Activated naive CD4-positive, alpha-beta T cell treated with anti-CD3 and anti-CD28 coated beads, Interleukin-2, amount 10 ng/mL, durations not matched to agents 7 days and 5 days (primary cell): ENCODE measurements at regions not wholly inside any gene's neighbourhood (a gene's known extent, or its start where the extent isn't known, plus 50 kb on each side); places are given as distances from the start of the nearest gene placed in this dataset.
"Not testable (repeated sequence)": the region's sequence is repeated elsewhere in the genome, so short reads cannot be mapped to it uniquely, and the experiment has no call there.

Experiments
- CTCF ChIA-PET: fragments of 350-600 bp; sonication (Branson Sonifier 250); formaldehyde crosslinking; loops from one replicate; lab custom pipeline; 2021; ENCODE audit warnings: antibody characterized with exemption; lab: Charles Lee
- DNase-seq: peaks from one replicate; pipeline ENCODE4 v3.0.0-alpha.2; 2020
- H3K27ac Mint-ChIP-seq: one replicate; pipeline ENCODE4 v1.8.0; 2021; ENCODE audit warnings: mild to moderate bottlenecking, moderate library complexity, mixed read lengths
- H3K27me3 Mint-ChIP-seq: one replicate; pipeline ENCODE4 v1.8.0; 2021; ENCODE audit warnings: mild to moderate bottlenecking, mixed read lengths
- H3K36me3 Mint-ChIP-seq: one replicate; pipeline ENCODE4 v1.8.0; 2021; ENCODE audit warnings: mixed read lengths
- H3K4me1 Mint-ChIP-seq: one replicate; pipeline ENCODE4 v1.8.0; 2021; ENCODE audit warnings: mixed read lengths
- H3K4me3 Mint-ChIP-seq: one replicate; pipeline ENCODE4 v1.8.0; 2021; ENCODE audit warnings: mild to moderate bottlenecking, moderate library complexity, mixed read lengths
- H3K9me3 Mint-ChIP-seq: one replicate; pipeline ENCODE4 v1.8.0; 2021; ENCODE audit warnings: mixed read lengths

GRCh38 chr2:87600961-87601360 lies 146.9 kb upstream of the PLGLB2 start:
- H3K9me3 Mint-ChIP-seq, CTCF ChIA-PET, H3K4me3 Mint-ChIP-seq, H3K27me3 Mint-ChIP-seq, H3K36me3 Mint-ChIP-seq, H3K27ac Mint-ChIP-seq, DNase-seq, H3K4me1 Mint-ChIP-seq: not testable (repeated sequence)

- H3K27me3 Mint-ChIP-seq, H3K27ac Mint-ChIP-seq, H3K9me3 Mint-ChIP-seq, DNase-seq, H3K4me3 Mint-ChIP-seq, CTCF ChIA-PET, H3K4me1 Mint-ChIP-seq, H3K36me3 Mint-ChIP-seq: not testable (repeated sequence)
Observed at GRCh38 chr2:87602118-87602517, 145.8 kb upstream of the PLGLB2 start.

- H3K27ac Mint-ChIP-seq, H3K27me3 Mint-ChIP-seq, H3K36me3 Mint-ChIP-seq, DNase-seq, H3K4me3 Mint-ChIP-seq, H3K4me1 Mint-ChIP-seq, H3K9me3 Mint-ChIP-seq, CTCF ChIA-PET: not testable (repeated sequence)
Observed at GRCh38 chr2:87602728-87603127, 145.2 kb upstream of the PLGLB2 start.

GRCh38 chr2:87603418-87604278 lies 144.2 kb upstream of the PLGLB2 start:
- CTCF ChIA-PET = not testable (repeated sequence)

GRCh38 chr2:87604279-87604818 lies 143.5 kb upstream of the PLGLB2 start:
- H3K36me3 Mint-ChIP-seq, CTCF ChIA-PET, H3K4me3 Mint-ChIP-seq, DNase-seq, H3K27ac Mint-ChIP-seq, H3K4me1 Mint-ChIP-seq, H3K9me3 Mint-ChIP-seq, H3K27me3 Mint-ChIP-seq: not testable (repeated sequence)

More at GRCh38 chr2:87603418-87604278, 144.2 kb upstream of the PLGLB2 start:
- H3K4me1 Mint-ChIP-seq, H3K36me3 Mint-ChIP-seq, H3K4me3 Mint-ChIP-seq, DNase-seq, H3K9me3 Mint-ChIP-seq, H3K27me3 Mint-ChIP-seq: not testable (repeated sequence)
- peak overlapping the region; percentile 42 for H3K27ac Mint-ChIP-seq

GRCh38 chr2:87604980-87605379 lies 142.9 kb upstream of the PLGLB2 start:
- DNase-seq, CTCF ChIA-PET, H3K27me3 Mint-ChIP-seq: not testable (repeated sequence)

GRCh38 chr2:87608377-87609166 lies 139.3 kb upstream of the PLGLB2 start:
- H3K27me3 Mint-ChIP-seq, H3K27ac Mint-ChIP-seq, CTCF ChIA-PET, H3K9me3 Mint-ChIP-seq, H3K4me1 Mint-ChIP-seq, DNase-seq, H3K4me3 Mint-ChIP-seq, H3K36me3 Mint-ChIP-seq: not testable (repeated sequence)

More at GRCh38 chr2:87604980-87605379, 142.9 kb upstream of the PLGLB2 start:
- H3K36me3 Mint-ChIP-seq, H3K27ac Mint-ChIP-seq, H3K4me3 Mint-ChIP-seq, H3K4me1 Mint-ChIP-seq, H3K9me3 Mint-ChIP-seq: not testable (repeated sequence)

- H3K4me1 Mint-ChIP-seq, DNase-seq, H3K4me3 Mint-ChIP-seq, H3K36me3 Mint-ChIP-seq, H3K27ac Mint-ChIP-seq, CTCF ChIA-PET, H3K9me3 Mint-ChIP-seq, H3K27me3 Mint-ChIP-seq: not testable (repeated sequence)
Observed at GRCh38 chr2:87610974-87611373, 136.9 kb upstream of the PLGLB2 start.

GRCh38 chr2:87611416-87611815 lies 136.5 kb upstream of the PLGLB2 start:
- H3K36me3 Mint-ChIP-seq, H3K27ac Mint-ChIP-seq, H3K9me3 Mint-ChIP-seq, H3K27me3 Mint-ChIP-seq, H3K4me3 Mint-ChIP-seq, DNase-seq, H3K4me1 Mint-ChIP-seq, CTCF ChIA-PET: not testable (repeated sequence)

- H3K4me3 Mint-ChIP-seq, H3K4me1 Mint-ChIP-seq, H3K27ac Mint-ChIP-seq, H3K36me3 Mint-ChIP-seq, DNase-seq, H3K9me3 Mint-ChIP-seq, H3K27me3 Mint-ChIP-seq, CTCF ChIA-PET: not testable (repeated sequence)
Observed at GRCh38 chr2:87611956-87612355, 135.9 kb upstream of the PLGLB2 start.

- H3K27me3 Mint-ChIP-seq, CTCF ChIA-PET, H3K4me1 Mint-ChIP-seq: not testable (repeated sequence)
Observed at GRCh38 chr2:87614829-87615434, 133.0 kb upstream of the PLGLB2 start.

GRCh38 chr2:87619121-87619520 lies 128.8 kb upstream of the PLGLB2 start:
- H3K27me3 Mint-ChIP-seq, H3K9me3 Mint-ChIP-seq, CTCF ChIA-PET, H3K27ac Mint-ChIP-seq, H3K4me3 Mint-ChIP-seq, H3K36me3 Mint-ChIP-seq, H3K4me1 Mint-ChIP-seq, DNase-seq: not testable (repeated sequence)

More at GRCh38 chr2:87614829-87615434, 133.0 kb upstream of the PLGLB2 start:
- not testable (repeated sequence) for H3K4me3 Mint-ChIP-seq, DNase-seq, H3K36me3 Mint-ChIP-seq, H3K27ac Mint-ChIP-seq, H3K9me3 Mint-ChIP-seq

GRCh38 chr2:87621139-87621538 lies 126.7 kb upstream of the PLGLB2 start:
- H3K27ac Mint-ChIP-seq, H3K36me3 Mint-ChIP-seq, H3K27me3 Mint-ChIP-seq, H3K9me3 Mint-ChIP-seq, CTCF ChIA-PET, H3K4me3 Mint-ChIP-seq, DNase-seq, H3K4me1 Mint-ChIP-seq: not testable (repeated sequence)

- H3K36me3 Mint-ChIP-seq, CTCF ChIA-PET, H3K27me3 Mint-ChIP-seq, DNase-seq, H3K4me3 Mint-ChIP-seq, H3K27ac Mint-ChIP-seq, H3K4me1 Mint-ChIP-seq, H3K9me3 Mint-ChIP-seq: not testable (repeated sequence)
Observed at GRCh38 chr2:87622720-87623119, 125.2 kb upstream of the PLGLB2 start.
